ENCODE measurements at regions not wholly inside any gene's neighbourhood (a gene's known extent, or its start where the extent isn't known, plus 50 kb on each side); places are given as distances from the start of the nearest gene placed in this dataset.

- H3K4me3 ChIP-seq (ENCODE audit: low read depth, low read length): no peak overlapping the region
- H3K79me2 ChIP-seq: no peaks in the 10 kb centered on the region
- TF ChIP-seq, protein P1, sequence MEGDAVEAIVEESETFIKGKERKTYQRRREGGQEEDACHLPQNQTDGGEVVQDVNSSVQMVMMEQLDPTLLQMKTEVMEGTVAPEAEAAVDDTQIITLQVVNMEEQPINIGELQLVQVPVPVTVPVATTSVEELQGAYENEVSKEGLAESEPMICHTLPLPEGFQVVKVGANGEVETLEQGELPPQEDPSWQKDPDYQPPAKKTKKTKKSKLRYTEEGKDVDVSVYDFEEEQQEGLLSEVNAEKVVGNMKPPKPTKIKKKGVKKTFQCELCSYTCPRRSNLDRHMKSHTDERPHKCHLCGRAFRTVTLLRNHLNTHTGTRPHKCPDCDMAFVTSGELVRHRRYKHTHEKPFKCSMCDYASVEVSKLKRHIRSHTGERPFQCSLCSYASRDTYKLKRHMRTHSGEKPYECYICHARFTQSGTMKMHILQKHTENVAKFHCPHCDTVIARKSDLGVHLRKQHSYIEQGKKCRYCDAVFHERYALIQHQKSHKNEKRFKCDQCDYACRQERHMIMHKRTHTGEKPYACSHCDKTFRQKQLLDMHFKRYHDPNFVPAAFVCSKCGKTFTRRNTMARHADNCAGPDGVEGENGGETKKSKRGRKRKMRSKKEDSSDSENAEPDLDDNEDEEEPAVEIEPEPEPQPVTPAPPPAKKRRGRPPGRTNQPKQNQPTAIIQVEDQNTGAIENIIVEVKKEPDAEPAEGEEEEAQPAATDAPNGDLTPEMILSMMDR (IDR thresholded peaks at IDR 0.05): no peak
- no peak overlapping the region for H3K4me2 ChIP-seq (ENCODE audit: low read length)
- H3K27me3 ChIP-seq (ENCODE audit: control insufficient read depth, insufficient read depth, low read length): no peaks in the 10 kb centered on the region
- no peaks in the 10 kb centered on the region for H3K4me1 ChIP-seq
- no peak overlapping the region for H2AFZ ChIP-seq
- no peak overlapping the region for H3K27ac ChIP-seq
- H3K9ac ChIP-seq: no peak overlapping the region
- H3K9me3 ChIP-seq (ENCODE audit: control insufficient read depth, low read length): no peaks in the 10 kb centered on the region
- H3K36me3 ChIP-seq (ENCODE audit: control insufficient read depth, insufficient read depth, low read length): no peaks in the 10 kb centered on the region
Observed at GRCh38 chr4:43560047-43560446, 667.5 kb downstream of the GRXCR1 start.

GRCh38 chr4:43564107-43564506, 671.6 kb downstream of the GRXCR1 start:
- H2AFZ ChIP-seq: no peak overlapping the region
- no peak overlapping the region for H3K9ac ChIP-seq
- H3K27me3 ChIP-seq (ENCODE audit: control insufficient read depth, insufficient read depth, low read length): no peaks in the 10 kb centered on the region
- no peak overlapping the region for H3K4me2 ChIP-seq (ENCODE audit: low read length)
- H3K79me2 ChIP-seq: no peaks in the 10 kb centered on the region
- no peaks in the 10 kb centered on the region for H3K36me3 ChIP-seq (ENCODE audit: control insufficient read depth, insufficient read depth, low read length)
- no peak overlapping the region for H3K4me3 ChIP-seq (ENCODE audit: low read depth, low read length)
- H3K9me3 ChIP-seq (ENCODE audit: control insufficient read depth, low read length): no peaks in the 10 kb centered on the region
- no peak overlapping the region for H3K27ac ChIP-seq
- TF ChIP-seq, protein P1 (IDR thresholded peaks at IDR 0.05): no peak
- no peaks in the 10 kb centered on the region for H3K4me1 ChIP-seq

GRCh38 chr4:43564591-43564990, 672.1 kb downstream of the GRXCR1 start:
- no peak overlapping the region for H3K4me2 ChIP-seq (ENCODE audit: low read length)
- no peak overlapping the region for H2AFZ ChIP-seq
- TF ChIP-seq, protein P1 (IDR thresholded peaks at IDR 0.05): no peak
- H3K27me3 ChIP-seq (ENCODE audit: control insufficient read depth, insufficient read depth, low read length): no peaks in the 10 kb centered on the region
- no peaks in the 10 kb centered on the region for H3K4me1 ChIP-seq
- no peak overlapping the region for H3K9ac ChIP-seq
- no peaks in the 10 kb centered on the region for H3K9me3 ChIP-seq (ENCODE audit: control insufficient read depth, low read length)
- no peak overlapping the region for H3K27ac ChIP-seq
- H3K79me2 ChIP-seq: no peaks in the 10 kb centered on the region
- H3K36me3 ChIP-seq (ENCODE audit: control insufficient read depth, insufficient read depth, low read length): no peaks in the 10 kb centered on the region
- no peak overlapping the region for H3K4me3 ChIP-seq (ENCODE audit: low read depth, low read length)

DNA sequence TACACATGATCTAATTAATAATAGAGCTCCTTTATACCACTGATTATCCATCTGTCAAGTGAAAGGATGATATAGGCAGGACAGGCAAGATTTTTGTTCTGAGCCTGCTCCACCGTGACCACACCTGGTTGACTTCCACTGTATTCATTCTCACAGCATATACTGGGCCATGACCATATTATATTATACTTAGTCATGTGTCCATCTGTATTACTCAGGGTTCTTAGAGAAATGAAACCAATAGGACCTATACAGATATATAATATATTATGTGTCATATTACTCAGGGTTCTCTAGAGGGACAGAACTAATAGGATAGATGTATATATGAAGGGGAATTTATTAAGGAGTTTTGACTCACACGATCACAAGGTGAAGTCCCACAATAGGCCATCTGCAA, 675.1 kb downstream of the GRXCR1 start:
- H3K36me3 ChIP-seq (ENCODE audit: control insufficient read depth, insufficient read depth, low read length): no peaks in the 10 kb centered on the region
- H3K4me2 ChIP-seq (ENCODE audit: low read length): no peak overlapping the region

DNA sequence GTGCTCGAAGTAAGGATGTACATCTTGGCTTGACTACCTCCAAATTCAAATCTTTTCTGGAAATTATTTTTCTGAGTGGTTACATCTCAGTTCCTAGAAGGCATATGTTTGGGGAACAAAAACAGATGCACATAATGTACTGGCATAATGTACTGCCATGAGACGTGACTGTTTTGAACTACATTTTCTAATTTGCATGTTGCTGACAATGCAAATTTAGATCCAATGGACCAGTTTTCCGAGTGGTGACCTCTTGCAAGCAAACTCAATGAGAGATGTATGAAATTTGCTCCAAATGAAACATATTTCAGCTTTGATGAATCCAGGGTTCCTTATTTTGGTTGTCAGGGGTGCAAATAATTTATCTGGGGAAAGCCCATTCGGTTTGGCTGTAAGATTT, 694.3 kb downstream of the GRXCR1 start:
- Histone ChIP-seq H3K79me2 (no peaks in the 10 kb centered on the region), H3K36me3 (ENCODE audit: control insufficient read depth, insufficient read depth, low read length) (no peaks in the 10 kb centered on the region), H3K9ac (no peak overlapping the region), H3K9me3 (ENCODE audit: control insufficient read depth, low read length) (no peaks in the 10 kb centered on the region), H3K4me1 (no peaks in the 10 kb centered on the region), H3K4me2 (ENCODE audit: low read length) (no peak overlapping the region), H3K27me3 (ENCODE audit: control insufficient read depth, insufficient read depth, low read length) (no peaks in the 10 kb centered on the region), H3K4me3 (ENCODE audit: low read depth, low read length) (no peak overlapping the region), H2AFZ (no peak overlapping the region), H3K27ac (no peak overlapping the region)
- TF ChIP-seq, protein P1 (IDR thresholded peaks at IDR 0.05): no peak

More for the DNA sequence above, 675.1 kb downstream of the GRXCR1 start:
- Histone ChIP-seq H3K79me2 (no peaks in the 10 kb centered on the region), H3K9me3 (ENCODE audit: control insufficient read depth, low read length) (no peaks in the 10 kb centered on the region), H2AFZ (no peak overlapping the region), H3K27ac (no peak overlapping the region), H3K27me3 (ENCODE audit: control insufficient read depth, insufficient read depth, low read length) (no peaks in the 10 kb centered on the region), H3K9ac (no peak overlapping the region), H3K4me1 (no peaks in the 10 kb centered on the region), H3K4me3 (ENCODE audit: low read depth, low read length) (no peak overlapping the region)
- TF ChIP-seq, protein P1 (IDR thresholded peaks at IDR 0.05): no peak

Measured in parathyroid adenoma (tissue), 2 donors.